GM19328 (cell line): ENCODE measurements at regions not wholly inside any gene's neighbourhood (a gene's known extent, or its start where the extent isn't known, plus 50 kb on each side); places are given as distances from the start of the nearest gene placed in this dataset.
"Not testable (repeated sequence)": the region's sequence is repeated elsewhere in the genome, so short reads cannot be mapped to it uniquely, and the experiment has no call there.

Experiments
- ATAC-seq: cut with Tn5 transposase; IDR thresholded peaks from one replicate; pipeline ENCODE4 v1.9.1; 2021; ENCODE audit warnings: mild to moderate bottlenecking, moderate library complexity; ENCODE audit not compliant: unreplicated experiment

DNA sequence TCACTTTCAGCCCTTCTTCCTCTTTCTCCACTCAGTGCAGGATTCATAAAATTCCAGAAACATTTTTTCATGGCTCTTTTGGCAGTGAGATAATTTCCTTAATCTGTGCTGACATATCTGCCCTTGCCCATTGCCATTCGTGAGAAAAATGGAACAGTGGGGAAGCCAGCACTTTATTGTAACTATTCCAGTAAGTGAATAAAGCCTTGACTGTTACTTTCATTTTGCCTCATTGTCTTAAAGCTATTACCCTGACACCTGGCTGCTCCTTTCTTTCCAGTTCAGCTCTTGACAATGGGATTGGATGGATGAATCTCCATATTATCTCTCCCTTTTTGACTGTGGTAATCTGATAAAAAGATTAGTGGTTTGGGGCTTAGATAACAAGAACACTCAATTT is 1068.1 kb upstream of the PCDH20 start:
- ATAC-seq: no peak

DNA sequence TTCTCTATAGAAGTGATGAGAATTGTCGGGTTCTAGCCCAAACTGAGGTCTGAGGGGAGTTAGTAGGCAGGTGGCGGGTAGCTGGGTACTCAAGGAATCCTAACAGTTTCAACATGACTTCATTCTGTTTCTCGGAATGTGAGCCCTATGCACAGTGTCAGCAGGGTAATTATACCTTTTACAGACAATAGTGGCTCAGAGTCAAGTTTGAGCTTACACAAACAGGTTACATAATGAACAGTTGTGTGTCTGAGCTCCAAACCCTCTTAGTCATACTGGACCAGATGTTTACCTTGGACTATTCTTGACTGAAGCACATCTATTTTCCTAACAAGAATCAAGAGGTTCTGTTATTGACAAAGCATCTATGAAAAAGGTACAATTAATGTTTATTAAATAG is 1066.7 kb upstream of the PCDH20 start:
- no peak for ATAC-seq

DNA sequence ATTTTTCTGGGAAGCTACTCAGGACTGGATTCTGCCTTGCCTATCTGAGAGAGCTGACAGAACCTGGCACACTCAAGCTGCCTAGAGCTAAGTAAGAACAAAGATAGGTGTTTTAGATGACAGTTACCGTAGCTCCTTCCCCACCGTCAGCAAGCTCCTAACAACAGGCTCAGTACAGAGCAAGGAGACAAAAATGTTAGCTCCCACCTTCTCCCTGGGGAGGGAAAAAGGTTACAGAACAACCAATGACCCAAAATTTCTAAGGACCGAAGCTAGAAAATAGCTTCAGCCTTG is 1058.2 kb upstream of the PCDH20 start:
- ATAC-seq: no peak

DNA sequence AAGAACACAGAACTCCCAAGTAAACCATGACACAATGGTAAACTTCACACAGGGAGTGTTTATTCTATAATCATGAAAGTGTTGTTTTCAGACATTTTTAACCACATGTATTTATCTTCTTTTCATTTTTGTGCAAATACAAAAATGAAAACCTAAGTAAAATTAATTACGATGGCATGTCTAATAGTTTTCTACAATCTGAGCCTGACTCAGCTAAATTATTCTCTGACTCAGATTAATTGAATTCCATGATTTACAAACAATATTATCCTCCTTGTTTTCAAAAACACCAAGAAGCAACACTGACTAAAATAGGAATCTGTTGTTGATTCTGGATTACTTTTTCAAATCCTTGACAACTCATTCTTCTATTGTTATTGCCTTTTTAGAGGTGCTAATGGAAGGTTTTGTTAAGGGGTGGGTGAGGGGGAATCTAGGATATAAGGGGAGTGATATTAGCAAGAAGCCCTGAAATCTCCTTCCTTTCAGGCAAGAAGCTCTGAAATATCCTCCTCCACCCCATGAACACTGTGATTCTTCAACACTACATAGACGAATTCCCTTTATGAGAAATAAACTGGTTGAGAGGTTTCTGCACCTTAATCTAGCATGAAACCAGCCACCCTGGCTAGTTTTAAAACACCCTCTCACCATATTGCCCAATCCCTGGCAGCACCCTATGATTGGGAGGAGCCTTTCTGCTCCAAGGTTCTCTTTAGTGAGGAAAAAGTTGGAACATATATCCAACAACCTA is 1057.7 kb upstream of the PCDH20 start:
- ATAC-seq: no peak

DNA sequence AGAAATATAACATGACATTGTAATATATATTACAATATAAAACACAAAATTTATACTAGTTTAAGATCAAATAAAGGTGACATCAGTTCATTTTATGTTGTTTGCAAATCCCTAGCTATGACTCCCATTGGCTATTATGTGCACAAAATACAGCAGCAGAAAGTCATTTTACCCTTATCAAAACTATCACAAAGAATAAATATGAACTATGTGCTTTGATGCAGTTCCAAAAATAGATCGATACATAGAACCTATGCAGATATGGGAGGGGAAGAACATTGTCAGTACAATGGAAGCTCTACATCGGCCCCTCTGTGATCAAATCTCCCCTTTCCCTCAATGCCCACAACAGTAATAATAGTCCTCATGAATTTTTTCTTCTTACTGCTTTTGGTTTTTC is 1038.1 kb upstream of the PCDH20 start:
- no peak for ATAC-seq

DNA sequence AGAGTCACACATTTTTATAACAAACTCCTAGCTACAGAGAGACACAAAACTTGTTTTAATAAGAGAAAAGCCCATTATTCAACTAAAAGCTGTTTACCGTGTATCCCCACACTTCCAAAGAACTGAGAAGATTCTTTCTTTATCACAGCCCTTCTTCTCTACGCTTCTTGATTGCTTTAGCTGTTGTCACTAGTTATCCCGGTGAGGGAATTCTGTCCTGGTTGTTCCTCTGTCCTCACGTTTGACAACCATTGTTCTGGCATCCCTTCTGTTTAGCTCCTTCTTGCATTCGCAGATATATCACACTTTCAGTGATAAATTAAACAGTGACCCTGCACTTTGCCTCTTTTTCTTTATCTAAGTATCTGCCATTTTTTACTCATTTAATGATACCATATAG is 1035.1 kb upstream of the PCDH20 start:
- no peak for ATAC-seq

DNA sequence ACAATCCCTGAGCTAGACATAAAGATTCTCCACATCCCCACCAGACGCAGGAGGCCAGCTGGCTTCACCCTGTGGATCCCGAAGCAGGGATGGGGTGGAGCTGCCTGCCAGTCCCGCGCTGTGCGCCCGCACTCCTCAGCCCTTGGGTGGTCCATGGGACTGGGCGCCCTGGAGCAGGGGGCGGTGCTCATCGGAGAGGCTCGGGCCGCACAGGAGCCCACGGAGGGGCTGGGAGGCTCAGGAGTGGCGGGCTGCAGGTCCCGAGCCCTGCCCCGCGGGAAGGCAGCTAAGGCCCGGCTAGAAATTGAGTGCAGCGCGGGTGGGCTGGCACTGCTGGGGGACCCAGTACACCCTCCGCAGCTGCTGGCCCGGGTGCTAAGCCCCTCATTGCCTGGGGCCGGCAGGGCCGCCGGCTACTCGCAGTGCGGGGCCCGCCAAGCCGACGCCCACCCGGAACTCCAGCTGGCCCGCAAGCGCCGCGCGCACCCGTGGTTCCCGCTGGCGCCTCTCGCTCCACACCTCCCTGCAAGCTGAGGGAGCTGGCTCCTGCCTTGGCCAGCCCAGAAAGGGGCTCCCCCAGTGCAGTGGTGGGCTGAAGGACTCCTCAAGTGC is 1032.2 kb upstream of the PCDH20 start:
- ATAC-seq: not testable (repeated sequence)

DNA sequence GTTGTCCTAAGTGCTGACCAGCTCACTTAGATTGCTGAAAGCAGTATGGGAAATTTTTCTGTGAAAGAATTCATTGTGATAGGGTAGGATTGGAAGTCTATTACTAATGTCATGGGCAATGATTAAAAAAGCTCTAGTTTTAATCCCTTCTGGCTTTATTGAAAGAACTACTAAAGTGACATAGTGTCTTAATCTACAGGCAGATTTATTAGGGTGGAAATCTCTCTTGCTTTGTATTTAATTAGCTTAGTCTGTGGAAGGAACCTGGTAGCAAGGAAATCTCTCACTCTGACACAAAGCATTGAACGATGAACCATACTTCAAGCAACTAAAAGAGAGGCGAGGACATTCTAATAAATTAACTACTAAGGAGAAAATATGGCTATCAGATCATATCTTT is 1029.2 kb upstream of the PCDH20 start:
- no peak for ATAC-seq

DNA sequence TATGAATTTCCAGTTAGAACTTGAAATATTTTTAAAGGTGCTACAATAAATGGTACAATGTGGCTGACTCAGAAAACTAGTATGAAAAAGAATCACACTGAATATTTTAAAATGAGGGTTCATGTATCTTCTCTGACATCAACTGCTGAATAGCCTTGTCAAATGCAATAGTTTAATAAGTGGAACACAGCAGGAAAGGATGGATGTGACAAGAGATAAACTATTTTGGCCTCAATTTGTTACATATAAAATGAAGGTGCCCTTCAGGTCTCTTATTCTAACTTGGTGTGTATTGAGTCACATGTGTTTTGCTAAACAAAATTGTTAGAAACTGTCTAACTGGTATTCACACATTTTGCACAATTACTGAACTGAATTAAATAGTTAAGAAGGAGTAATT is 1018.4 kb upstream of the PCDH20 start:
- no peak for ATAC-seq

DNA sequence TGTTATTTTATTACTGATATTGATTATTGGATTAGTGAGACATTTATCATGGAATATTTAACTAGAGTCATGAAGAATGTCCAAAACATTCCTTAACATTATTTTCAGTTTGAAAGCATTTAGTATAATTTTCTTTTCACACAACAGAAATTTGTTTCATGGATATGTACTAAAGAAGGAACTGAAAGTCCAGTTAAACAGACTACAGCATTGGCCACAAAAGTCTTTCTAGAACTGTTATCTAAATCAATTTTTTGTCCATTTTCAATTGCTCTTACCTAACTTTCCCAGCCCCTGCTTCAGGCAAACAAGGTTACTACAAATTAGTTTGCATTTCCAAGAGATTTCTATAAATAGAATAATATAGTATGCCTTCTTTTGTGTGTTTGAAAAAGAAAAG is 1018.0 kb upstream of the PCDH20 start:
- no peak for ATAC-seq

DNA sequence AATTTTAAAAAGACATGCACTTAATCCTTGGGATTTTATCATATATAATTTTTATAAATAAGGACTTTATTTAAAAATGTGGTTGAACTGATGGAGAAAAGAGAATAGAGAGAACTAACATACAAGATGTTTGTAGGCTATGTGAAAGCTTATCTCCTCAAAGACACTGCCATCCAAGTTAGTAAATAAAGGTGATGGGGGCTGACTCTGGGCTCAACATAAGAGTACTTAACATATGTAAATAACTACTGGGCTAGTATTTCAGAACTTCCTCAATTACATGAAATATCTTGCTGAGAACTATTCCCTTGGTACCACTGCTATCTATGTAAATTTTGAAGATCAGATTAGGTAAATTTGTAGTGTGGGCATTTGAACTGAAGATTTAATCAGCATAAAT is 1017.3 kb upstream of the PCDH20 start:
- no peak for ATAC-seq

DNA sequence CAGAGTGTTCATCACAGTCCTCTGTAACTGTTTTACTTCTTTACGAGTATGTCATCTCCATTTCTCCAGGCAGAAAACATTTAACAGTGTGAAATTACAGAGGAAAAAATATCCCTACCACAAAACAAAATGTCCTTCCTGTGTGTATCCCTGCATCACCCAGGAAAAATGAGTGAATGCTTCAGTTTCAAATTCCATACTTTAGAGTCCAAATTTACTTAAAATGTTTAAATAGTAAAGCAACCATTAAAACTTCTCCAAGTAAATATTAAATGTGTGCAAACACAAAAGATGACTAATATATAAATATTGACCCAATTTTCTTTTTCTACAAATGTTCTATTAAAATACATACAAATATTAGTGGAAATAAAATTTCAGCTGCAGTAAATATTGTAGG is 1016.6 kb upstream of the PCDH20 start:
- ATAC-seq: no peak

DNA sequence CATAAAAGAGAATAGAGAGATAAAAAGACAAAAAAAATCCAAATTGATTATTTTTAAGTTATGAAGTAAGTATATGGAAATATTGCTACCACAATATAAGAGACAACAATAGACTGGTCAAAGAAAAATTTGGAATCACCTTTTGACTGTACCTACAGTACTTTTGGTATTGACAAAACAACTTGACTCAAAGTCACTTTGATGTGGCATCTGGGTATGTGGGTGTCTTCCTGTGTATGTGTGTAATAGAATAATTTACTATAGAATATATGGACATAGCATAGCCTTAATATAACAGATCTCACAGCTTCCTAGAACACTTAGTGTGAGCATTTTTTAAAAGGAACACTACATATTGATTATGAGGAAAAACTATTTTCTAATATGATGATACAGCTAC is 1016.2 kb upstream of the PCDH20 start:
- ATAC-seq: no peak

DNA sequence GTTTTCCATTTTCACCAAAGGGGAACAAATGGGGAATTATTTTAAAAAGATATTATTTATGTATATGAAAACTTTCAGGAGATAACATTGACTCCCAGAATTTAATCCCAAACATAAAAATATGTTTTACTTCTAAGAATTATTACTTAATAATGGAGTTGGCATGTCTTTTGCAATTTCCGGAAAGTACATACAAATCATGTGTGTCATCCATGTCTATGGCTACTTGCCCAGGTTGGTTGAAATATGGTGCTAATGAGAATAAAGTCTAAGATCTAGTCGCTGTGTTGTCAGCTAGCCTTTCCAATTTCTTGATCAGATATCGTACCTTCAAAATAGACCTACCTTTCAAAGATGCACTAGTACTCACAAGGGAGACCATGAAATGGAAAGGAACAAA is 1003.2 kb upstream of the PCDH20 start:
- ATAC-seq: no peak

DNA sequence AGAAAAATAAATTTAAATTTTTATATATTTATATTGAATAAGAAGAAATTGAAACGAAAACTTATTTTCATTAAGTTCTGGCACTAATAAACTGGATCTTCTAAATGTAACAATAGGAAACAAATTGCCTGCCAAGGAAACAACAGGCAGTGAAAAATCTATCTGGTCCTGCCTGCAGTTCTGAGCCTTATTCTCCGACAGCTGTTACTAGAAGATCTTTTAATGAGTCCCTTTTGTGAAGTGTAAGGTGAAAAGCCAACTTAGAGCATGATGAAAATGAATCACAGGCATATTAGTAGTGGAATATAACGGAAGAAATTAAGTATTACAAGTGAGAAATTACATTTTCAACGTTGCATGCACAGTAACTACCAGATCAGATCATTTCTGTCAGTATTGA is 1002.7 kb upstream of the PCDH20 start:
- no peak for ATAC-seq

DNA sequence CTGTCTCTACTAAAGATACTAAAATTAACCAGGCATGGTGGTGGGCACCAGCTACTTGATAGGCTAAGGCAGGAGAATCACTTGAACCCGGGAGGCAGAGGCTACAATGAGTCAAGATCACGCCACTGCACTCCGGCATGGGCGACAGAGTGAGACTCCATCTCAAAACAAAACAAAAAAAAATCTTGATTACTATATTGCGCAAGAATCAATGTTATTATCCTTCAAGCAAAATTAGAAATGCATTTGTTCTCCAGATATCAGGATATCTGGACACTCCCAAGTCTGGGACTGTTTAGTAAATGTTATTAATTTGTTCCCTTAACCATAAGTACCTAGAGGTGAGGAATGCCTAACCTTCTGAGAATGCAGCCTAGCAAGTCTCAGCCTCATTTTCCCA is 992.2 kb upstream of the PCDH20 start:
- ATAC-seq: no peak

DNA sequence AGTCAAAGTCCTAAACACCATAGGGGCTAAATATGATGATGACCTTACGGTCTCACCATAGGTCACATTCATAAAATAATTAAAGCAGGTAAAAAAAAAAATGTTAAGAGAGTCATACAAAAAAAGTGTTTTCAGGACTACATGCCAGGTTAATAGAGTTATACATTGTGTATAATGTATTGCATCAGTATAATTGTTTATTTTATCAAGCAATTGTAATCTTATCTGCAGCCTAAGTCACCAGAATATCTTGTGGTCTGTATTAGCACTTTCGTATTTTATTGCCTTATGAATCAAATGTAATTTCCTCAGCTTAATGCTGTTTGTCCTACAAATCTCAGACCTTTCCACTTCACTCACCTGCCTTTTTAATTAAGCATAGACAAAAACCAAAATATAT is 972.9 kb upstream of the PCDH20 start:
- no peak for ATAC-seq

DNA sequence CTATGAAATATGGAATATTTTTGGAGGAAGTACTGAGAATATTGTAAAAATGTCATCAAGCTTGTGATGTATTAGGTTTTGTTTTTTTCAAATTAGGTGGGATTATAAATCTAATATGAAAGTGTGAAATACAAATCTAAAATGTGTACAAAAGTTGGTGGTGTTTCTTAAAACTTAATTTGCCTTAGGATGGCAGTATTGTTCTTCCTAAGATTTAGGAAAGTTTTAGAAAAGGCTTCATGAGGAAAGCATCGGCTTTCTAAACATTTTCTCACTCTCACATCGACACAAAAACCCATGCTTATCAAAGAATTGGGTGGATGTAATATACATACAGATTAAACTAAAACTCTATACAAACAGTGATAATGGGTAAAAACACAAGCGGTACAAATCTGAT is 972.0 kb upstream of the PCDH20 start:
- no peak for ATAC-seq

DNA sequence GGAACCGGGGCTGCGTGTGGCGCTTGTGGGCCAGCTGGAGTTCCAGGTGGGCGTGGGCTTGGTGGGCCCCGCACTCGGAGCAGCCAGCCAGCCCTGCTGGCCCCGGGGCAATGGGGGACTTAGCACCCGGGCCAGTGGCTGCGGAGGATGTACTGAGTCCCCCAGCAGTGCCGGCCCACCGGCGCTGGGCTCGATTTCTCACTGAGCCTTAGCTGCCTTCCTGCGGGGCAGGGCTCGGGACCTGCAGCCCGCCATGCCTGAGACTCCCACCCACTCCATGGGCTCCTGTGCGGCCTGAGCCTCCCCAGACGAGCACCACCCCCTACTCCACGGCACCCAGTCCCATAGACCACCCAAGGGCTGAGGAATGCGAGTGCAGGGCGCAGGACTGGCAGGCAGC is 963.6 kb upstream of the PCDH20 start:
- not testable (repeated sequence) for ATAC-seq

DNA sequence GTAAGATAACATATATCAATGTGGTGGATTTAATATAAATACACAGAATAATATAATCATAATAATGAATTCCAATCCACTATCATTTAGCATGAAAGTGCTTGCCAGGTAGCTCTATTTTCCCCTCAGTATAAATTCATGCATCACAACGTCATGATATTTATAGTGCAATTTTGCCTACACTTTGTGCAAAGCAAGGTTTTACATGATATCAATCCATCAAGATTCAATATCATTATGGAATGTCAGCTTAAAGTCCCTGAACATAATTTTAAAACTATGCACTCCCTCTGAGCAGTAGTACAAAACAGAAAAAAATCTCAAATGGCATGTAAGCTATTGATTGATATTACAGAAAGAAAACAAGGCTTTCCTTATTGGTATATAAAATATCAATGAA is 962.2 kb upstream of the PCDH20 start:
- ATAC-seq: no peak

DNA sequence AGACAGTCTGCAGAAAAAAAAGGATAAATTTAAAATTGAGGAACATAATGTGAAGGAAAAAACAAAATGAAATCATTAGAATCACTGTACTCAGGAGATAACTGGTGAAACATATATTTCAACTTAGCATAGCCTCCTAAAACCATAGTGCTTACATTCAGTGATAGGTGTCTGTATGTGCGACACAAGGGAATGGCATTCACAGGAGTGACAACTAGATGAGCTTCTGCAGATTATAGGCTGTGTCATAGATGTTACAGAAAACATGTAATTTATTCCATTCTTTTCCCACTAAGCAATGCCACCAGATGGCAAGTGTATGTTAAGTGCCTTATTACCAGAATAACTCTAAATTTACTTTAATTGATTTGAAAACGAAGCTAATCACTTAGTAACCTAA is 960.0 kb upstream of the PCDH20 start:
- ATAC-seq: no peak

DNA sequence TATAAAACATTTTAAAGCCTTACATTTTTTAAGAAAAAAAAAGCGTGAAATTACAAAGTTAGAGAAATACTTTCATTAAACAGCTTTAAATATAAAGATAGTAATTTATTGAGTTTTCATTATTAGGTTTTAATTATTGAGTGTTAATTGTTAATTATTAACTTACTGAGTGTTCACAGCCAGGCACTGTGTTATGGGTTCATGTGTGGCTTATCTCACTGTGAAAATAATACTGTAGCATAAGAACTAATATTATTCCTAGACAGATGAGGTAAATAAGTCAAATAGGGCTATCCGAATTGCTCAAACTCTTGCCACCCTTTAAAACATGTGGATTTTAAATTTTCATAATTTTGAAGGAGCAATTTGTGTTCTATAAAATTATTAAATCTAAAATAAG is 956.1 kb upstream of the PCDH20 start:
- ATAC-seq: no peak

DNA sequence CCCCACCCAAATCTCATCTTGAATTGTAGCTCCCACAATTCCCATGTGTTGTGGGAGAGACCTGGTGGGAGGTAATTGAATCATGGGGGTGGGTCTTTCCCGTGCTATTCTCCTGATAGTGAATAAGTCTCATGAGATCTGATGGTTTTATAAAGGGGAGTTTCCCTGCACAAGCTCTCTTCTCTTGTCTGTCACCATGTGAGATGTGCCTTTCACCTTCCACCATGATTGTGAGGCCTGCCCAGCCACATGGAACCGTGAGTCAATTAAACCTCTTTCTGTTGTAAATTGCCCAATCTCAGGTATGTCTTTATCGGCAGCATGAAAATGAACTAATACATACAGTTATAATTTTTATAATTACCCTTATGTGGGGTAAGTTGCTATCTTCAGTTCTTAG is 952.3 kb upstream of the PCDH20 start:
- not testable (repeated sequence) for ATAC-seq
